ENCODE measurements at regions not wholly inside any gene's neighbourhood (a gene's known extent, or its start where the extent isn't known, plus 50 kb on each side); places are given as distances from the start of the nearest gene placed in this dataset.

DNA sequence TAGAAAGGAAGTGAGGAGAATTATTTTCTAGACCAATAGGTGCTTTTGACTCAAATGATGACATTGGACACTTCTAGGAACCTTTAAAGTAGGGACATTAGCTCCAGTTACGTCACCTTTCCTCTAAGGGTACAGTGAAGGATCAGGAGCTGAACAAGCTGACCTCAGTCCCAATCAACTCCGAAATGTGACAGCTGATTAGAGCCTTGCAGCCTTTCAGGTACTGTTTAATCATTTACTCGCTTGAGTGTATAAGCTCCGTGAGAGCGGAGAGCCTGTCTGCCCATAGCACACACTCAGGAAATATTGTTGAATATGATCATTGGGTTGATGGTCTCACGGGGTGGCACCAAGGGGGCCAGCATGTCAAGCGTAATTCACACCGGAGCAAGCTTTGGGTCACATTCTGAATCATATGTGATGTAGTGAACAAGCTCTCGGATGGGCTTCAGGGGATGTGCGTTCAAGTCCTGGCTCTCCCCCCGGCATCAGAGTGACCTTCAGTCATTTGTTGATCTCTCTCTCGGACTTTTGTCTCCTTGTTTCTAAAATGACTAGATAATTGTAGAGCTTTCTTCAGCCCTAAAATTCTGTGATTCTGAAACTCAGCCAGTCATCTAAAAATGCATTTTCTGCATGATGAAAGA, 141.9 kb downstream of the ZIC5 start:
- Histone ChIP-seq H3K27ac (no peak overlapping the region), H3K9me3 (no peaks in the 10 kb centered on the region), H3K27me3 (no peaks in the 10 kb centered on the region), H3K4me1 (no peaks in the 10 kb centered on the region), H3K36me3 (no peaks in the 10 kb centered on the region), H3K4me3 (no peak overlapping the region)
- intact Hi-C loops (cut with DNase I; ENCODE audit: low total_unique reads), result no loop called here
- no peak for TF ChIP-seq POLR2AphosphoS5 (IDR thresholded peaks at IDR 0.05)
- WGBS, 5 donors, result 71 to 83% (median 78%) methylated on average over 12 of the region's 12 CpGs
- DNase-seq, result peak in 1 of 2 donors; percentile 12

DNA sequence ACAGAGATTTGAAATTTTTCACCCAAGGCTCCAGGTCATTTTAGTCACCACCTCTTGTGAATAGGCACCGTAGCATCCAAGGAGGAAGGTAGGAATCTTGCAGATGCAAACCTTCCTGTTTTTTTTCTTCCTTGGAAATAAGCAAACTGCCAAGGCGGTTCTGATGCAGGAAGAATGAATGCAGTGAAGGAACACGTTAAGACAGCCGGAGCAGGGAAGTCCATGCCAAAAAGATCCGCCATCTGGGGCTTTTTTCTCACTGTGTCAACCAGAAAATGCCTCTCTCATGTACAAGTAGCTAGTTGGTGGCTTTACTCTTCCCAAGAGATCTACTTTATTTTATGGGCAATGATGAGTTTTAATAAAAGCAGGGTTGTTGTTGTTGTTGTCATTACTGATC, 142.4 kb downstream of the ZIC5 start:
- 79 to 88% (median 85%) methylated on average over 5 of the region's 5 CpGs for WGBS, 5 donors
- Histone ChIP-seq H3K4me1 (no peaks in the 10 kb centered on the region), H3K27me3 (no peaks in the 10 kb centered on the region), H3K36me3 (no peaks in the 10 kb centered on the region), H3K27ac (no peak overlapping the region), H3K9me3 (no peaks in the 10 kb centered on the region), H3K4me3 (no peak overlapping the region)
- no peak for DNase-seq
- no peak for TF ChIP-seq EP300 (IDR thresholded peaks at IDR 0.05)
- TF ChIP-seq, protein P1, sequence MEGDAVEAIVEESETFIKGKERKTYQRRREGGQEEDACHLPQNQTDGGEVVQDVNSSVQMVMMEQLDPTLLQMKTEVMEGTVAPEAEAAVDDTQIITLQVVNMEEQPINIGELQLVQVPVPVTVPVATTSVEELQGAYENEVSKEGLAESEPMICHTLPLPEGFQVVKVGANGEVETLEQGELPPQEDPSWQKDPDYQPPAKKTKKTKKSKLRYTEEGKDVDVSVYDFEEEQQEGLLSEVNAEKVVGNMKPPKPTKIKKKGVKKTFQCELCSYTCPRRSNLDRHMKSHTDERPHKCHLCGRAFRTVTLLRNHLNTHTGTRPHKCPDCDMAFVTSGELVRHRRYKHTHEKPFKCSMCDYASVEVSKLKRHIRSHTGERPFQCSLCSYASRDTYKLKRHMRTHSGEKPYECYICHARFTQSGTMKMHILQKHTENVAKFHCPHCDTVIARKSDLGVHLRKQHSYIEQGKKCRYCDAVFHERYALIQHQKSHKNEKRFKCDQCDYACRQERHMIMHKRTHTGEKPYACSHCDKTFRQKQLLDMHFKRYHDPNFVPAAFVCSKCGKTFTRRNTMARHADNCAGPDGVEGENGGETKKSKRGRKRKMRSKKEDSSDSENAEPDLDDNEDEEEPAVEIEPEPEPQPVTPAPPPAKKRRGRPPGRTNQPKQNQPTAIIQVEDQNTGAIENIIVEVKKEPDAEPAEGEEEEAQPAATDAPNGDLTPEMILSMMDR (IDR thresholded peaks at IDR 0.05), result no peak
- TF ChIP-seq POLR2AphosphoS5 (IDR thresholded peaks at IDR 0.05), result no peak
- no peak for TF ChIP-seq POLR2A (IDR thresholded peaks at IDR 0.05)
- intact Hi-C loops (cut with DNase I; ENCODE audit: low total_unique reads), result no loop called here

DNA sequence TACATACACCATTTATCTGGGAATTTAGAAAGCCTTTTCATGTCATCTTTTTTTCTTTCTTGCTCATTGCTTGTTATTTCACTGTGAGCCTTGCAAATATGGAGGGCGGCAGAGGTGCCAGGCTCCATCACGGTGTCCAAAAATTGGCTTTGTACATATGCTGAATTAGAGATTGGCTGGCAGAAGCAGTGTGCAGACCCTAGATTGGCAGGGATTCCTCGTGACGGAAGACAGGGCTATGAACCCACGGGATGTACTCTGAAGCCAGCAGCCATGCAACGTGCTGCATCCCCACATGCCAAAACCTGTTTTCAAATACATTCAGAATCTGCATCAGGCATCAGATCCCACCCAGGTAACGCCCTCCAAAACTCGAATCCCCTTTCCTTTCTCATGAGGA, 142.8 kb downstream of the ZIC5 start:
- Histone ChIP-seq H3K4me1 (no peaks in the 10 kb centered on the region), H3K27ac (no peak overlapping the region), H3K36me3 (no peaks in the 10 kb centered on the region), H3K4me3 (no peak overlapping the region), H3K9me3 (peaks cover 0 to 4% (median 2%) of the 10 kb centered on the region in 4 donors), H3K27me3 (no peaks in the 10 kb centered on the region)
- DNase-seq, result no peak
- 84 to 92% (median 88%) methylated on average over 8 of the region's 8 CpGs for WGBS, 5 donors
- intact Hi-C loops (cut with DNase I; ENCODE audit: low total_unique reads), result no loop called here
- TF ChIP-seq, protein P1 (IDR thresholded peaks at IDR 0.05), result no peak
- no peak for TF ChIP-seq POLR2A (IDR thresholded peaks at IDR 0.05)
- TF ChIP-seq POLR2AphosphoS5 (IDR thresholded peaks at IDR 0.05), result no peak

DNA sequence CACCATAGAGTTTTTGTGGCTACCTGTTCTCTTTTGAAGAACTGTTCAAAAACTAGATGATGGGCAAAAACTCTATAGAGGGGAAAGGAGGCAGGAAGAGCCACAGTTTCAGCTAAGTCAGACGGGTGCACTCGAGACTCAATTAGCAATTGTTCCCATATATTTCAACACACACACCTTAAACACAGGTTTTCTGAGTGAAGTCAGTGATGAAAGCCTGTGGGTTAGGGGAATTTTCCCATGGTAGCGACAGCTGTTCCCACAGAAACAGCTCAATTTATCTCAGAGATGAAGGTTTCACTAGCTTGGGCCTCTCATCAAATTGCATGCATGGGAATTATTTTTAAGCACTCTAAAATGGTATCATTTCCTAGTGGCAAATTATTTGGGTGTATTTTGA, 143.4 kb downstream of the ZIC5 start:
- intact Hi-C loops (cut with DNase I; ENCODE audit: low total_unique reads), result no loop called here
- Histone ChIP-seq H3K4me1 (no peaks in the 10 kb centered on the region), H3K27ac (no peak overlapping the region), H3K4me3 (no peak overlapping the region), H3K27me3 (no peaks in the 10 kb centered on the region), H3K9me3 (peaks cover 0 to 10% (median 4%) of the 10 kb centered on the region in 4 donors), H3K36me3 (no peaks in the 10 kb centered on the region)
- TF ChIP-seq EP300 (IDR thresholded peaks at IDR 0.05) (no peak), POLR2A (IDR thresholded peaks at IDR 0.05) (no peak), POLR2AphosphoS5 (IDR thresholded peaks at IDR 0.05) (no peak)
- TF ChIP-seq, protein P1 (IDR thresholded peaks at IDR 0.05), result no peak
- 85 to 93% (median 90%) methylated on average over 3 of the region's 3 CpGs for WGBS, 5 donors
- peak in 1 of 2 donors; percentile 27 for DNase-seq

DNA sequence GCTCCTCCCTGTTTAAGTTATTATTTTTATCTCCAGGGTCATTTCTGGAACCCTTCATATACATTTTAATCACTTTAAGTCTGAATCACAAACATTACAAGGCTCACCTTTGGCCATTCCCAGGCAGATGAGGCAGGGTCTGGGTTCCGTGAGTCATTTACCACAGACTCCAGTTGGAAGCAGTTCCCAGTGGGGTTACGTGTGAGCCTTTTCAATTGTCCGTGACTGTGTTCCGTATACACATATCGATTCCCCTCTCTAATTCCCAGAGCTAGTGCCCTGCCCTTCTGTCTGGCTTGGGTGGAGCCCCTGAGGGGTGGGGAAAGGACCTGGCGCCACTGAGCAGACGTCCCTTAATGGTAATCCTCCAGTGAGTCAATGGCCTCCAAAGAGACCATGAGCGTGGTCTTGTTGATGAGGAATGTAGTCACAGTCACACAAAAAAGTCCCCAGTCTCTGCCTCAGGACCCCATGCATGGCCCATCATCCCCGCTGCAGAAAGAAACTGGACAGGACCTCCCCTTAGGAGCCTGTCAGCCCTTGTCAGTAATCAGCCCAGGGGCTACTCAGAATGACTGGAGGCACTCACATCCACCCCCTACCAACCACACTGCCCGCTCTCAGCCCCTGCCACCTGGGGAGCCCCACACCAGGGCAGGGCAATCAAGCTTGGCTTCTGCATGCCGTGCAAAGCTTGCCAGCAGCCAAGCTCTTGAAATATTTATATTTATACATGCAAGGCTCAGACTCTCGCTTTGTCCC, 144.4 kb downstream of the ZIC5 start:
- TF ChIP-seq POLR2AphosphoS5 (IDR thresholded peaks at IDR 0.05), result no peak
- TF ChIP-seq POLR2A (IDR thresholded peaks at IDR 0.05), result no peak
- no peak for TF ChIP-seq EP300 (IDR thresholded peaks at IDR 0.05)
- TF ChIP-seq, protein P1 (IDR thresholded peaks at IDR 0.05), result no peak
- Histone ChIP-seq H3K4me1 (no peaks in the 10 kb centered on the region), H3K36me3 (no peaks in the 10 kb centered on the region), H3K9me3 (peaks cover 0 to 20% (median 4%) of the 10 kb centered on the region in 4 donors), H3K27ac (no peak overlapping the region), H3K4me3 (no peak overlapping the region), H3K27me3 (no peaks in the 10 kb centered on the region)
- 91 to 96% (median 95%) methylated on average over 12 of the region's 12 CpGs for WGBS, 5 donors
- intact Hi-C loops (cut with DNase I; ENCODE audit: low total_unique reads), result no loop called here
- DNase-seq, result no peak
